ENCODE measurements at regions not wholly inside any gene's neighbourhood (a gene's known extent, or its start where the extent isn't known, plus 50 kb on each side); places are given as distances from the start of the nearest gene placed in this dataset.

DNA sequence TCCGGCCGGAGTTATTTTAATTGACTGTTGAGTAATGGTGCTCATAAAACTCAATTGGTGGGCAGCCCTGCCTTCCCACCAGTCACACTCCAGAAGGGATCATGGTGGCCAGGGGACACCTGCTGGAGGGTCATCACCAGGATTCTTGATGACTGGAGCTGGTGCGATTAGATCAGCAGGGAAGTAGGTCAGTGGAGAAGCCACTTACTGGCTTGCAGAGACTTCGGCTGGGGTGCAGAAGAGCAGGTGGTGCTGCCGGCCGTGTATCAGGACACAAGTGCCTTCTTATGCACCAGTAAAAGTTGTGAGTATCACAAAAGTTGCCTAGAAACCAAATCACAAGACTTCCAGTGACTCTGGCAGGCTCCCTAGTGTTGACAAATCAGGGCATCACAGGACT, 82.6 kb upstream of the CHCHD3 start:
- TF ChIP-seq EZH2 (IDR thresholded peaks at IDR 0.05) (no peak), CEBPB (IDR thresholded peaks at IDR 0.05; ENCODE audit: low read depth) (no peak), EGR1 (IDR thresholded peaks at IDR 0.05; ENCODE audit: low read depth) (no peak), SIN3A (IDR thresholded peaks at IDR 0.05; ENCODE audit: low read depth) (no peak), POLR2AphosphoS5 (IDR thresholded peaks at IDR 0.05; ENCODE audit: low read depth, low read length) (no peak), POLR2A (IDR thresholded peaks at IDR 0.05; ENCODE audit: borderline replicate concordance, extremely low read depth, insufficient read depth, insufficient read length) (no peak), ZNF274 (IDR thresholded peaks at IDR 0.05; ENCODE audit: low read depth, low read length) (no peak), SP1 (IDR thresholded peaks at IDR 0.05; ENCODE audit: low read depth) (no peak), RAD21 (IDR thresholded peaks at IDR 0.05; ENCODE audit: low read depth) (no peak), YY1 (IDR thresholded peaks at IDR 0.05; ENCODE audit: extremely low read depth, insufficient replicate concordance, low read depth, low read length) (no peak), TCF7L2 (IDR thresholded peaks at IDR 0.05; ENCODE audit: borderline replicate concordance, extremely low read depth, insufficient read depth, insufficient read length) (no peak)
- TF ChIP-seq, protein P1, sequence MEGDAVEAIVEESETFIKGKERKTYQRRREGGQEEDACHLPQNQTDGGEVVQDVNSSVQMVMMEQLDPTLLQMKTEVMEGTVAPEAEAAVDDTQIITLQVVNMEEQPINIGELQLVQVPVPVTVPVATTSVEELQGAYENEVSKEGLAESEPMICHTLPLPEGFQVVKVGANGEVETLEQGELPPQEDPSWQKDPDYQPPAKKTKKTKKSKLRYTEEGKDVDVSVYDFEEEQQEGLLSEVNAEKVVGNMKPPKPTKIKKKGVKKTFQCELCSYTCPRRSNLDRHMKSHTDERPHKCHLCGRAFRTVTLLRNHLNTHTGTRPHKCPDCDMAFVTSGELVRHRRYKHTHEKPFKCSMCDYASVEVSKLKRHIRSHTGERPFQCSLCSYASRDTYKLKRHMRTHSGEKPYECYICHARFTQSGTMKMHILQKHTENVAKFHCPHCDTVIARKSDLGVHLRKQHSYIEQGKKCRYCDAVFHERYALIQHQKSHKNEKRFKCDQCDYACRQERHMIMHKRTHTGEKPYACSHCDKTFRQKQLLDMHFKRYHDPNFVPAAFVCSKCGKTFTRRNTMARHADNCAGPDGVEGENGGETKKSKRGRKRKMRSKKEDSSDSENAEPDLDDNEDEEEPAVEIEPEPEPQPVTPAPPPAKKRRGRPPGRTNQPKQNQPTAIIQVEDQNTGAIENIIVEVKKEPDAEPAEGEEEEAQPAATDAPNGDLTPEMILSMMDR (IDR thresholded peaks at IDR 0.05 in 2 of 3, conservative IDR thresholded peaks at IDR 0.05 in 1 of 3; ENCODE audit: borderline replicate concordance in 1 of 3, insufficient read depth in 1 of 3, low read depth in 2 of 3, low read length in 2 of 3) = no peak
- TF ChIP-seq, protein P2, sequence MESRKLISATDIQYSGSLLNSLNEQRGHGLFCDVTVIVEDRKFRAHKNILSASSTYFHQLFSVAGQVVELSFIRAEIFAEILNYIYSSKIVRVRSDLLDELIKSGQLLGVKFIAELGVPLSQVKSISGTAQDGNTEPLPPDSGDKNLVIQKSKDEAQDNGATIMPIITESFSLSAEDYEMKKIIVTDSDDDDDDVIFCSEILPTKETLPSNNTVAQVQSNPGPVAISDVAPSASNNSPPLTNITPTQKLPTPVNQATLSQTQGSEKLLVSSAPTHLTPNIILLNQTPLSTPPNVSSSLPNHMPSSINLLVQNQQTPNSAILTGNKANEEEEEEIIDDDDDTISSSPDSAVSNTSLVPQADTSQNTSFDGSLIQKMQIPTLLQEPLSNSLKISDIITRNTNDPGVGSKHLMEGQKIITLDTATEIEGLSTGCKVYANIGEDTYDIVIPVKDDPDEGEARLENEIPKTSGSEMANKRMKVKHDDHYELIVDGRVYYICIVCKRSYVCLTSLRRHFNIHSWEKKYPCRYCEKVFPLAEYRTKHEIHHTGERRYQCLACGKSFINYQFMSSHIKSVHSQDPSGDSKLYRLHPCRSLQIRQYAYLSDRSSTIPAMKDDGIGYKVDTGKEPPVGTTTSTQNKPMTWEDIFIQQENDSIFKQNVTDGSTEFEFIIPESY (IDR thresholded peaks at IDR 0.05; ENCODE audit: extremely low read depth, insufficient replicate concordance, low read length) = no peak
- TF ChIP-seq, protein P3, sequence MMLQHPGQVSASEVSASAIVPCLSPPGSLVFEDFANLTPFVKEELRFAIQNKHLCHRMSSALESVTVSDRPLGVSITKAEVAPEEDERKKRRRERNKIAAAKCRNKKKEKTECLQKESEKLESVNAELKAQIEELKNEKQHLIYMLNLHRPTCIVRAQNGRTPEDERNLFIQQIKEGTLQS (IDR thresholded peaks at IDR 0.05) = no peak

Measured in HCT116 (cell line).